Stimulated activated CD4-positive, alpha-beta T cell treated with anti-CD3 and anti-CD28 coated beads, Interleukin-15, amount 100 ng/mL, for 48 hours (primary cell): ENCODE measurements at regions not wholly inside any gene's neighbourhood (a gene's known extent, or its start where the extent isn't known, plus 50 kb on each side); places are given as distances from the start of the nearest gene placed in this dataset.
"Not testable (repeated sequence)": the region's sequence is repeated elsewhere in the genome, so short reads cannot be mapped to it uniquely, and the experiment has no call there.

Experiments
- DNase-seq, 2 donors: peaks; one replicate each; pipeline ENCODE4 v3.0.0-alpha.2; 2020; ENCODE audit warnings: low read depth in 2 of 2

- no peak for DNase-seq
These were observed 296.4 kb downstream of the NDUFA10 start for GRCh38 chr2:239728751-239729150.

DNA sequence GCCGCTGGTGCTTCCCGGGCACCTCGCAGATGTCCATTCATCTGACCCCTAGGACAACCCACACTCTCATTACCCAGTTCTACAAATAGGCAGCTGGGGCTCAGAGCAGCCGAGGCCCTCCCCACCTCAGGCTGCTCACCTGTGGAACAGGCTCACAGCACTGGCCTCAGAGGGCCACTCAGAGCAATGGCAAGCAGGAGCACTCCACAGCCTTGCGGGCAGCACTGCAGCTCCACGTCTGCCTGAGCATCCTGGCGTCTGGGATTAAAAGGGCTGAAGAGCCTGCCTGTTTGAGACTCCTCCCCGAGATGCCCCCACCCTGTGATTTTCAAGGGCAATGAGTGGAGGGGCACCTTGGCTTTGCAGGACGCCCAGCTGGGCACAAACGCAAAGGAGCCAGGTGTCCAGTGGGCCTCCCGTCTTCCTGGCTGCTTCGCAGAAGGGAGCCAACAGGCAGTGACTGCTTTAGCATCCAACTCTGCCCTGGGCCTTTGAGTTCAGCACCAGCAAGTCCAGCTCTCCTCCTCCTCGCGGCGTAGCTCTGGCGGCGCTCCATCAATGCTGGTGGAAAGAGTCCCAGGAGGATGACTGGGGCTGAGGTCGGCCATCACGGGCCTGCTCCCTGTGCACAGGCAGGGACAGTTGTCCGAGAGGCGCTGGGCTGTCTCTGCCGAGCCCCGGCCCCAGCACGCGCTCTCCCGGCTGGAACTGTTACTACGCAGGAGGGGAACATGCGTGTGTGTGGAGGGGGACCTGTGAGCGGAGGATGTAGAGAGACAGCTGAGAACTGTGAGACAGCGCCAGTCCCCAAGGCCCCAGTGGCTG is 297.2 kb downstream of the NDUFA10 start:
- no peak for DNase-seq

GRCh38 chr2:239727182-239727775 is 297.9 kb downstream of the NDUFA10 start:
- DNase-seq: no peak

GRCh38 chr2:239726631-239727181 is 298.4 kb downstream of the NDUFA10 start:
- no peak for DNase-seq

- no peak for DNase-seq
These were observed 299.0 kb downstream of the NDUFA10 start for GRCh38 chr2:239726091-239726591.

DNA sequence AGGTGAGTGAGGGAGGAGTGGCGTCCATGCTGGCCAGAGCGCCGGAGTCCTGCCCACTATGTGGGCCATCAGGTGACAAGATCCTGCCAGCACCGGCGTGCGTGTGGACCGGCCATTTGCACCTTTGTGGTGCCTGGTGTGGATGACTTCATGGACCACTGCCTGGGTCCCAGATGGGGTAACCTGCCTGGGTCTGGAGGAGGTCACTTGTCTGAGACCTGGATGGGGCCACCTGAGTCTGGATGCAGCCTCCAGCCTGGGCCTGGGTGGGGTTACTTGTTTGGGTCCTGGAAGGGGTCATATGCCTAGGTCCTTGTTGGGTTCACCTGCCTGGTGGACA is 299.6 kb downstream of the NDUFA10 start:
- DNase-seq: no peak

GRCh38 chr2:239724851-239725550 is 300.1 kb downstream of the NDUFA10 start:
- no peak for DNase-seq

GRCh38 chr2:239724194-239724849 is 300.8 kb downstream of the NDUFA10 start:
- no peak for DNase-seq

GRCh38 chr2:239723486-239724193 is 301.5 kb downstream of the NDUFA10 start:
- no peak for DNase-seq

DNA sequence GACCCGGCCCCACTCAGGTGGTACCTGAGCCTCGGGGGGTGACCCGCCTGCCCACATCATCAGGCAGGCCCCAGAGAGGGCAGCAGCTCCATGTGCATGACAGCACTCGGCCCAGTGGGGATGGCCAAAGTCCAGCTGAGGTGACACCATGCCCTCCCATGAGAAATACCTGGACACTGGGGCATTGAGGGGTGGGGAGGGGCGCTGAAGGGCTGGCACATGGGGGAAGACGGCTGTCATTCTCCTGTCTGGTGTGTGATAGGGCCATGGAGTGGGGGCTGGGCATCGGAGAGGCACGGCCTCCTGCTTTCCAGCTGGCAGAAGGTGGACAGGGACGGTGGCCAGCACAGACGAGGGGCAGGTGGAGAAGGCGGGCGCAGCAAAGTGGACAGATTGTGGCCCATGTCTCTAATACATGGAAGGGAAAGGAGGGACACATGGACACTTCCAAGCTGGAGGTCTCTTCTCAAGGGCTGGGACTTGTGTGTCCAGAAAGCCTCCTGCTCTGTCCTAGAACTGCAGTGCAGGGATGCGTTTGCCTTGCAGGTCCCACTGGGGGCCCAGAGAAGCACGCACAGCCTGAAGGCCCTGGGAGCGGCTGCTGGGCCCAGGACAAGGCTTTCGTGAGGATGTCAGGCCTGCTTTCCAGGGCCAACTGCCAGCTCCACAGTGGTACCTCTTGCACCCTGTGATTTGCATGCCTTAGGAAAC is 302.2 kb downstream of the NDUFA10 start:
- DNase-seq: no peak

- no peak for DNase-seq
These were observed 303.0 kb downstream of the NDUFA10 start for GRCh38 chr2:239721991-239722759.

DNA sequence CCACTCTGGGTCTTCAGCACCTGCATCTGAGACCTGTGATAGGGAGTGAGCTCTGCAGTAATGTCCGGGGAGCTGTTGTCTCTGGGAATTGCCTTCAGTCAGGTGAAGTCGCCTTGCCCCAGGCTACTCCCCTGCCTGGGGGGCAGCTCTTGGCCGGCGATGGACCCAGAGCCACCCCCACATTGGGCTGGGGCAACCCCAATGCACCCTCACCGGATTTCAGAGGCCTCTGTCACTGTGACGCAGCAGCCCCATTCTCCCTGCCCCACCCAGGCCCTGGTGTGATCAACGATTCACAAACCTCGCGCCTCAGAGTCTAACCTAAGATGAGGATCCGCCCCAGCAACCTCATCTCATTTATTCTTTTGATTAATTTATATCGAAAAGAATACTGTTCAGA is 303.6 kb downstream of the NDUFA10 start:
- DNase-seq: no peak

DNA sequence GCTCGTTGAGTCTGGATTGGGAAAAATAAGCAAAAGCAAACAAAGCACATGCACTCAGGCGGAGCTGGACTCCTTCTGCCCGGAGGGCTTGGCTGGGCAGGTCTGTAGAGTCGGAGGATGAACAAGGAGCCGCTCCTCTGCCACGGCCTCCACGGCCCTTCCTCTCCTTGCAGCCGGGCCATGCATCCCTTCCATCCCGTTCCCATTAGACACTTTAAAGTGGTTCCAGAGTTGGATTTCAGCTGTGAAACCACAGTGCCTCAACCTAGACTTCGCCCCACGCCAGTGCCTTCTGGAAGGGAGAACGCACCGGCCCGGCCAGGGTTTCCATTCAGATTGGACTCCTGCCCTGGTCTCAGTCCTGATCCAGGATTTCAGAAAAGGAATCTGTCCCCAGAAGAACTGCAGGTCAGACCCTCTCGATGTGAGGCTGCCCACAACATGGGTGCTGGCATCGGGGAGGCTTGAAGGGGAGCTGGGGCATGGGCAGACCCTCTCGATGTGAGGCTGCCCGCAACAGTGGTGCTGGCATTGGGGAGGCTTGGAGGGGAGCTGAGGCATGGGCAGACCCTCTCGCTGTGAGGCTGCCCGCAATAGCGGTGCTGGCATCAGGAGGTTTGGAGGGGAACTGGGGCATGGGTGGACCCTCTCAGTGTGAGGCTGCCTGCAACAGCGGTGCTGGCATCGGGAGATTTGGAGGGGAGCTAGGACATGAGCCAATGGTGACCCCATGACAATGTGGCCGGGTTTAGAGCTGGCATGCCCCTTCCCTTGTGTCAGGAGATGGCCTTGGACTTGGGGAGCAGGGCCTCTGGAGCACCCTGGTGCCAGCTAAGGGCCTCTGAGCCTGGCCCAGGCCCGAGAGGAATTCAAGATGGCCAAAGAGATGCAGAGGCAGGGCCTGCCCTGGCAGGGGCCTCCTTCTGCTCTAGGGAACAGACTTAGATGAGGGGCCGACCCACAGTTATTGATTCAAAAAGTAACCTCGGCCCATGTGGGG is 304.5 kb downstream of the NDUFA10 start:
- no peak for DNase-seq

DNA sequence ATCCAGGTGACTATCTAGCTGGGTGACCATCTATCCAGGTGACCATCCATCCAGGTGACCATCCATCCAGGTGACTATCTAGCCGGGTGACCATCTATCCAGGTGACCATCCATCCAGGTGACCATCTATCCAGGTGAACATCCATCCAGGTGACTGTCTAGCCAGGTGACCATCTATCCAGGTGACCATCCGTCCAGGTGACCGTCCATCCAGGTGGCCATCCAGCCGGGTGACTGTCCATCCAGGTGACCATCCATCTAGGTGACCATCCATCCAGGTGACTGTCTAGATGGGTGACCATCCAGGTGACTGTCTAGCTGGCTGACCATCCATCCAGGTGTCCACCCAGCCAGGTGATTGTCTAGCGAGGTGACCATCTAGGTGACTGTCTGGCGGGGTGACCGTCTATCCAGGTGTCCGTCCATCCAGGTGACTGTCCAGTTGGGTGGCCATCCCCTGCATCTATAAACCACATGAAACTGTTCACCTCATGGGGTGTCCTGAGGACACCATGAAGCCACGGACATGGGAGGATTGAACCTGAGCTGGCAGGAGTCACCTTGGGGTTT is 305.3 kb downstream of the NDUFA10 start:
- no peak for DNase-seq

GRCh38 chr2:239718991-239719390 is 306.2 kb downstream of the NDUFA10 start:
- DNase-seq: not testable (repeated sequence)

DNA sequence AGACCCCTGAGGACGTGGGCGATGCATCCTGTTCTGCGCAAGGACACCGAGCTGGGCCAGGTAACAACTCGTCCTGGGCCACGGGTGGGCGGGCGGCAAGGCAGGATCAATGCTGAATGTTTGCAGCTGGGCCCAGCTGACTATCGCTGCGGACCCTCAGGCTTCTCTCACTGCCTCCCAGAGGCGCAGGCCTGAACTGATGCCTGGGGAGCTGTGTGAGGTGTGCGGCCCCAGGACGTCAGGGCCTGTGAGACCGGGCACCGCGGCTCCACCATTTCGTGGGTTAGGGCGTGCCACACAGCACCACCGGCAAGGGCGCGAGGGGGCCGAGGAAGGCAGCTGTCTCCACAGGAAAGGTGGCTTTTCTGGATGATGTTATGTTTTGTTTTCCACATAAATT is 307.4 kb downstream of the NDUFA10 start:
- DNase-seq: no peak

DNA sequence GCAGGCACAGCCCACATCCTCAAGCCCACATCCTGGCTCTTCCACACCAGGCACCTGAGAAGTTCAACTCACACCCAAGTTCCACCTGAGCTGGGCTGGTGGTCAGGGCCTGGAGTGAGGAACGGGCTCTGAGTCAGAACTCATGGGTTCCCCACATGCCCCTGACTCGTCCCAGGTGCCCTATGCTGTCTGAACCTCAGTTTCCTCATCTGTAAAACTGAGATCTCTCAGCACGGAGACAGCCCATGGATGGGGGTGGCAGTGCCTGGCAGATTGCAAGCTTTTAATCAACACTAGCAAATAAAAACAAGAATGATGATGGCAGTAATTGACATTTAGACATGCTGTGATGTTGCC is 307.8 kb downstream of the NDUFA10 start:
- no peak for DNase-seq
